ENCODE measurements at regions not wholly inside any gene's neighbourhood (a gene's known extent, or its start where the extent isn't known, plus 50 kb on each side); places are given as distances from the start of the nearest gene placed in this dataset.
"Not testable (repeated sequence)": the region's sequence is repeated elsewhere in the genome, so short reads cannot be mapped to it uniquely, and the experiment has no call there.

DNA sequence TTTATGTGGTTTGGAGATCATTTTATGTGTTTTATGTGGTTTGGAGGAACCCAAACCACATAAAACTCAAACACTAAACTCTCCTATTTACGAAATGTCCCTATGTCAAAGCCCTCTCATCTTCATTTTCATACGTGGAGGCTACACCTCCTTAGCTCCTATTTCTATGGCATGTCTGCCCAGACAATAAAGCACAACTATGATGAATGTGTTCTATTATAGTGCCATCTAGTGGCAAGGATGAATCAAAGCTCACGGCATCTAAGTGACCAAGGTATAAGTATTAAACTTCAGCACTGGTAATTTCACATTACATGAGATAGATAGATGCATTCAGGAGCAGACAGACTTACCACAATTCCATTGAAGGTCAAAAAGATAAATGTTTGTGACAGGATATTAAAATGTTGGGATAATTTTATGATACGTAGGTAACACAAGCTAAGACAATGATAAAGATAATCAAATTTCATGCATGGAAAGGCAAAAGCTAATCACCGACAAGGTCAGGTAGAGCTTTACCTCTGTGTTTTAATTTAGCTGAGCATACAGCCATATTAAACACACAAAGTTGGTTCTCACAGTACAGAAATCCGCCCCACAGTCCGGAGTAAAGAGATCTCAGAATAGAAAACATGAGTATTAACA, 130.6 kb upstream of the FHIT start:
- no peak for DNase-seq

DNA sequence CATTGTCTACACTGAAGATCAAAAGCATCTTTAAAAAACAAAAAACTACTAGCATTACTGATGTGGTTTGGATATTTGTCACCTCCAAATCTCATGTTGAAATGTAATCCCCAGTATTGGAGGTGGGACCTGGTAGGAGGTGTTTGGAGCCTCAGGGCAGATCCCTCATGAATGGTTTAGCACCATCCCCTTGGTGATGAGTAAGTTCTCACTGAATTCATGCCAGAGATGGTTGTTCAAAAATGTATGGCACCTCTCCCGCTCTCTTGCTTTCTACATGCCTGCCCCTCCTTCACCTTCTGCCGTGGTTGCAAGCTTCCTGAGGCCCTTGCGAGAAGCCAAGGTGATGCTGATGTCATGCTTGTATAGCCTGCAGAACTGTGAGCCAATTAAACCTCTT, 136.6 kb upstream of the FHIT start:
- DNase-seq = no peak

DNA sequence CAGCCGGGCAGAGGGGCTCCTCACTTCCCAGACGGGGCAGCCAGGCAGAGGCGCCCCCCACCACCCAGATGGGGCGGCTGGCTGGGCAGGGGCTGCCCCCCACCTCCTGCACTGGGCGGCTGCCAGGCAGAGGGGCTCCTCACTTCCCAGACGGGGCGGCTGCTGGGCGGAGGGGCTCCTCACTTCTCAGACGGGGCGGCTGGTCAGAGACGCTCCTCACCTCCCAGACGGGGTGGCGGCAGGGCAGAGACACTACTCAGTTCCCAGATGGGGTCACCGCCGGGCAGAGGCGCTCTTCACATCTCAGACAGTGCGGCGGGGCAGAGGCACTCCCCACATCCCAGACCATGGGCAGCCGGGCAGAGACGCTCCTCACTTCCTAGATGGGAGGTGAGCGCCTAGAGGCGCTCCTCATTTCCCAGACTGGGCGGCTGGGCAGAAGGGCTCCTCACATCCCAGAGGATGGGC, 142.3 kb upstream of the FHIT start:
- DNase-seq = not testable (repeated sequence)

DNA sequence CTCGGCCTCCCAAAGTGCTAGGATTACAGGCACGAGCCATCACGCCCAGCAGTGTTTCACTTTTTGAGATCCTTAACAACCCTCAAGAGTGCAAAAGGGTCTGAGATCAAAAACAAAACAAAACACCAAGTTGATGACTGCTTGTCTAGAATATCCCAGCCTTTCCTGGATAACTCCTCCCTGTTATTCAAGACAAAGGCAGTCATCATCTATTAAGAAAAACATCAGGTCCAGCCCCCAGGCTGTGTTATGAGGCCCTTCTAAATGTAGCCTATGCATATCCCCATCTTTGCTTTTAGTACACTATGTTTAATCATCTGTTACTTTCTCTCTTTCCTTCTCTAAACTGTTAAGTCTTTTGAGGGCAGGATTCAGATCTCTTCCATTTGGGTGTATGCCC, 150.1 kb upstream of the FHIT start:
- no peak for DNase-seq

DNA sequence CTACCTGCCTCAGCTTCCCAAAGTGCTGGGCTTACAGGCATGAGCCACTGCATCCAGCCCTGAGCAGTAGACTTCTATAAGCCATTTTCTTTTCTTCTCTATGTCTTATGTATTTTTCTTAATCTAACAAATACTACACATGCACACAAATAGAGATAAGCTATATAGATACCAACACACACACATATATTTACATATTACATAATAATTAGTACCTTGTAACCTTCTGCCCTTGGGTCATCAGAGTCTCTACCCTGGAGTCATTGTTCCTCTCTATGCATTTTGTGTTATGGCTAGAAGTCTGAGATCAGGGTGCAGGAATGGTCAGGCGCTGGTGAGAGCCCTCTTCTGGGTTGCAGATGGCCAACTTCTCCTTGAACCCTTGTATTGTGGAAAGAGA, 154.0 kb upstream of the PTPRG start:
- no peak for DNase-seq

DNA sequence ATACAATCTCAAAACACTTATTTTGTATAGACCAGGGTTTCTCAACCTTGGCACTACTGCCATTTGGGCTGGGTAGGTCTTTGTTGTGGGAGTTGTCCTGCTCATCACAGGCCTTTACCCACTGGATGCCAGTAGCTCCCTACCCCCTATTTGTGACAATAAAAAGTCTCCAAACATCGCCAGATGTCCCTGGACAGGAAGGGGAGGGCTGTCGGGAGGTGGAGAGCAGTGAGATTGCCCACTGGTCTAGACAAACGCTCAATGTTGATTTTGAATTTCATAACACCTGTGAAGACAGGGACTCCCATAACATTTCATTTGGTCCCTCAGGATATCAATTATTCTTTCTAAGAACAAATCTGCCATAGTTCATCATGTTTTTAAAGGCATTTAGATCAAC, 151.7 kb upstream of the PTPRG start:
- no peak for DNase-seq

DNA sequence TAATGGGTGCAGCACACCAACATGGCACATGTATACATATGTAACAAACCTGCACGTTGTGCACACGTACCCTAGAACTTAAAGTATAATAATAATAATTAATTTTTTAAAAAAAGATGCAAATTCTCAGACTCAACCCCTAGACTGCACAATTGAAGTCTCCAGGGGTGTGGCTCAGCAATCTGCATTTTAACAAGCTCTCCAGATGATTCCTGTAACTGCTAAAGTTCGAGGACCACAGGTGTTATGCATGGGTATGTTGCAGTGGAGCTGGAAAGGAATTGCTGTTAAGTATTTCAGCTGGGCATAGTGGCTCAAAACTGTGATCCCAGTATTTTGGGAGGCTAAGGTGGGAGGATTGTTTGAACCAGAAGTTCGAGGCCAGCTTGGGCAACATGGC, 151.0 kb upstream of the PTPRG start:
- DNase-seq = not testable (repeated sequence)

DNA sequence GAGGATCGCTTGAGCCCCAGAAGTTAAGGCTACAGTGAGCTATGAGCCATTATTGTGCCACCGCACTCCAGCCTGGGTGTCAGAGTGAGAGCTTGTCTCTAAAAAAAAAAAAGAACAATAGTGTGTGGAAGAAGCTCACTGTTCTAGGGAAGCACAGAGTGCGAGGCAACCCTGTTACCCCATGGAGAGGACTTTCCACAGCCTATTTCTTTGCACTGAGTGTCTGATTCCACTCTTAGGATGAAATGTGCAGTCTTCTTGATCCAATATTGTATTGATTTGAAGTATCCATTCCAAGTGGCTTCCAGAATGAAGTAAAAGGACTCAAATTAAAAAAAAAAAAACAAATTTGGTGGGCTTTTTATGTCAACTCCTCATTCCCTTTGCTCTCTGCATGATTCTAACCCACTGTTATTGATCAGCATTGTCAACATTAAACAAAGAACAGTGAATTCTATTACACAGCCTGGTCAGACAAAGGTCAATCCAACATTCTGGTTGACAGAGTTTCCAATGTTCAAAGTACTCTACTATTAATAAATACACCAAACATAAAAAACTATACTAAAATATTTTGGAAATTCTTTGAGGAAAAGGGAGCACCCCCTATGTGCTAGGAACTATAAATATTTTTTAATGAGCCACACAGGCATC, 150.2 kb upstream of the PTPRG start:
- no peak for DNase-seq

DNA sequence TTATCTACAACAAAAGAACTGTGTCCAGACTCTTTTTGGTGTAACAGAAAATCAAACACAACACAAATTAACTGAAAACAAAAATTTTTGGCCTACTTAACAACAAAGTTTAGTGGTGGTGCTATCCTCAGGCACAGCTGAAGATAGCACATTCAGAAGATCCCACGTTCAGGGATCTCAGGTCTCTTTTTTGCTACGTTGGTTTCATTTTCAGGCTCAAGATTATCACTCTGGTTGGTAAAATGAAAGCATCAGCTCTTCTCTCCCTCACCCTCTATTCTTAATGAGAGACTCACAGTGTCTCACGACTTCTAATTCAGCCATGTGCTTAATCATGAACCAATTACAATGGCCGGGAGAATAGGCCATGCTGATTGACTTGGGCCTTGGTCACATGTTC, 146.9 kb upstream of the PTPRG start:
- DNase-seq = no peak

DNA sequence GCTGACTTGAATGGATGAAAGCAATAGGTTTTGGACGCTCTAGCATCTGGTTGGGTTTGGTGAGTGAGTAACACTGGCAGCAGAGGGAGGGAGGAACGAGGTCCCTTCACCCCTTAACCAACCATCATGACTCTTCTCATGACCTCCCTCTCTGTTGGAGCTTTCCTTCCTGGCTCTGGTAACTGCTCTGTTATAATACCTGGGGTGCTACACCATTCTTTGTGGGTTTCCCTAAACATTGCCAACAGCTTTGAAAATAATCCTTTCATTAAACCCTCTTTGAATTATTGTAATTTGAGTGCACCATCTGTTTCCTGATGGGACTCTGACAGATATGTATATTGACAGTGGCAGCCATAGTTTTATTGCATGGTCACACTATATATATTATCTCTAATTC, 146.2 kb upstream of the PTPRG start:
- no peak for DNase-seq

DNA sequence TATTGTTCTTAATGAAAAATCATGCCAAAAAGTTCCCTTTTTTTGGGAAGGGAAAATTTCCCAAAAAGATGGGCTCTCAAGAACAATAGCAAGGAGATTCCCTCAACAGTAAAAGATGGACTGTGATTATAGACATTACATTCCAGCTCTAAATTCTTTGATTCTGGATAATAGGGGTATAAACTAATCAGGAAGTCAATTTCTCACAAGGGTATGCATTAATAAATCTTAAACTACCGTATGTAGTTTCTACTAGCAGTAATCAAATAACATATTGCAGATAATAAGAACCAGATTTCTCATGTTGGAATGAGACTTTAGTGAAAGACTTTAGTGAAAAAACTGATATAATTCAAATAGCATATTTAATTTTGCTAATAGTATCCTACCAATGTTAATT, 144.8 kb upstream of the PTPRG start:
- DNase-seq = no peak

DNA sequence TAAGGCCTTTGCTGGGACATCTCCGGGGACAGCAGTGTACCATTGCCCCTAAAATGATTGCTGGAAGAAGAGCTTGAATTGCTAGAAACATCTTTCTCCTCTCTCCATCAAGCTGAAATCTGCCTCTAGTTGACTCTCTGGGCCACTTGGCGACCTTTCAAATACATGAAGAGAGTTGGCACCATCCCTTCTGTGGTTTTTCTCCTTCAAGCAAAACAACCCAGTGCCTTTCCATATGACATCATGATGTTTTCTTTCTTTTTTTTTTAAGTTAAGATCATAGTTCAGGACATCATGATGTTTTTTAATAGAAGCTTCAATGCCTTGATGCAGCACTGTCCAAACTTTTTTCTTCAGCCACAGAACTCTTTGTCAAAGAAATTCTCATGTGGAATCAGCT, 144.0 kb upstream of the PTPRG start:
- no peak for DNase-seq

DNA sequence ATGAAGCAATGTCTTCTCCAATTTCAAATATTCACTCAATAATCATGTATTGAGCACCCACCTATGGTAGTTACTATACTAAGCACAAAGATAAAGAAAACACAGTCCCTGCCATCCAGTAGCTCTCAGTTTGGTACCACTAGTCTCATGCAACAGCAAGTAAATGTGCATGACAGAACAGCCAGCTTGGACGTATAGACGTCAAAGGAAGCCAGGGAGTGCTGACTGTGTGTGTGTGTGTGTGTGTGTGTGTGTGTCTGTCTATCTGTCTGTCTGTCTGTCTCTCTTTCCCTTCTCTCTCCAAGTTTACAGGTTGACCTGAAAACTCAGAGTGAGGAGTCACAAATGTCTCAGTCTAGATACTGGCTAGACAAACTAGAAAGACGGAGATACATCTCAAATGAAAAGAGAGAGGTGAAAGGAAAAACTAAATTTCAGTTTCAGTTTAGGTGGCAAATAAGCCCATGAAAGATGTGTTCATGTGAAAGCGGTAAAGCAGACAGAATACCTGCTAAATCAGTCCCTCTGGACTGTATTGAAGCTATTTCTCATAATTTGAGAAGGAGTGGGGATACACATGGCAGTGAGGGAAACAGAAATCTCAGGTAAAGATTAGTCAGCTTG, 141.1 kb upstream of the PTPRG start:
- no peak for DNase-seq

DNA sequence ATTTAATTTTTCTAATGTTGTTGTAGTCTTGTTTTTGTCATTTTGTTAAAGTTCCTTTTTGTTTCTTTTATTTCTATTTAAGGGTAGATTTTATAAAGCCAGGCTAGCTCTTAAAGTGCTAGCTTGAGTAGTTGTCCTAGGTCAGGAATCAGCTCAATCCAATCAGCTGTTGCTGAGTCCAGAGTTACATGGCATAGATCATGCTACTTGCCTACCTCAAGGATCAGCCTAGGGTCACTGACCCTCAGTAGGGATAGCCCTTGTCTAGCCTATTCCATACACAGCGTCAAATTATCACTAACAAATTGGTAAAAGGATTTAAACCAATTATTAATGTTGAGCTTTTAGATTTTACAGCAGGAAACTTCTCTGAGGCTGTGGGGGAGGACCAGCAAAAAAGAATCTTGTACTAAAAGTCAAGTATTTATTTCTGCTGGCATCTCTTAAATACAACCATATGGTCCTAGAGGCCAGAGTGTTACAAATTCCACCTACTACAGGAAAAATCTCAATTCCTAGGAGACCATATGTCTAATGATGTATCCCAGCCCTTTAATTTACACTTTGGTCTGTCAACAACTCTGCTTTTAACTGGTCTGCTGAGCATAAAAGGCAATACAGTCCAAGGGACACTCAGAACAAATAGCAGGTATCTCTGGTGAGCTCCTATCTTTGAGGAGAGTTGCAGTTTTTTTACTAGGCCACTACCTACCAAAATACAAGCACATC, 138.3 kb upstream of the PTPRG start:
- DNase-seq = no peak

DNA sequence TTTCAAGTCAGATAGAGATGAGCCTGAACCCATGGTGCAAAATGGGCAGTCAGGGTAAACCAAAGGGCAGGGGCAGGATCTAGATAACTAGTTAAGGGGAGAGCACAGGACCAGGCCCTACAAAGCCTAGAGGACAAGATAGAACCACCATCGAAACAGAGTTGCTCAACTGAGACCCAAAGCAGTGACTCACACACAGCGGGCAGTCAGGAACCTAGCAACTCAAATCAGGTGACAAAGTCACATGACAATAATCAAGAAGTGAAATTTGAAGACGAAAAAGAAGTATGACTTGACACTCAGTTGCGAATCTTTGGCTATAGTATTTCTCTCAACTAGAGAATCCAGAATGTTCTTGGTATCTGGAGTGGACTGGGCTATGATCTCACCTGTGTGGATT, 136.0 kb upstream of the PTPRG start:
- DNase-seq = no peak

DNA sequence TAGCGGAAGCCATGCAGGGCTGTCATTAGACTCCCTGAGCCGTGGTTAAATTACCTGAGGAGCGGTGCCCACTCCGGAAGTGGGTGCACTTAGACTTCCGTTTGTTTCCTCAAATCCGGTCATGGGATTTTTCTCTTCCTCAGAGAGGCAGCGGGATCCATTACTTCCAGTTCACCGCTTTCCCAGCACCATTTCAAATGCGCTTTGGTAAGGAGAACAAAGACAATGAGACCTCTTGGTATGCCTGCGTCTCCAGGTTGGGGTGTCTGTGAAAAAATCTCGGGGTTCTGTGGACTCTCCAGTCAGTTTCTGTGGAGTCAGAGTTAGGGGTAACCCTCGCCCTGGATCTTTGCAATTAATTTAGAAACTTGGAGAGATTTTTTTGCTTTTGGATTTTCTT, 132.3 kb upstream of the PTPRG start:
- no peak for DNase-seq

DNA sequence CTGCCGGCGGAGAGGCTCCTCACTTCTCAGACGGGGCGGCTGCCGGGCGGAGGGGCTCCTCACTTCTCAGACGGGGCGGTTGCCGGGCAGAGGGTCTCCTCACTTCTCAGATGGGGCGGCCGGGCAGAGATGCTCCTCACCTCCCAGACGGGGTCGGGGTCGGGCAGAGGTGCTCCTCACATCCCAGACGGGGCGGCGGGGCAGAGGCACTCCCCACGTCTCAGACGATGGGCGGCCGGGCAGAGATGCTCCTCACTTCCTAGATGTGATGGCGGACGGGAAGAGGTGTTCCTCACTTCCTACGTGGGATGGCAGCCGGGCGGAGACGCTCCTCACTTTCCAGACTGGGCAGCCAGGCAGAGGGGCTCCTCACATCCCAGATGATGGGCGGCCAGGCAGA, 126.5 kb upstream of the PTPRG start:
- not testable (repeated sequence) for DNase-seq

DNA sequence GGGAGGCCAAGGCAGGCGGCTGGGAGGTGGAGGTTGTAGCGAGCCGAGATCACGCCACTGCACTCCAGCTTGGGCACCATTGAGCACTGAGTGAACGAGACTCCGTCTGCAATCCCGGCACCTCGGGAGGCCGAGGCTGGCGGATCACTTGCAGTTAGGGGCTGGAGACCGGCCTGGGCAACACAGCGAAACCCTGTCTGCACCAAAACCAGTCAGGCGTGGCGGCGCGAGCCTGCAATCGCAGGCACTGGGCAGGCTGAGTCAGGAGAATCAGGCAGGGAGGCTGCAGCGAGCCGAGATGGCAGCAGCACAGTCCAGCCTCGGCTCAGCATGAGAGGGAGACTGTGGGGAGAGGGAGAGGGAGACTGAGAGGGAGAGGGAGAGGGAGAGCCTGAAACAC, 126.0 kb upstream of the PTPRG start:
- DNase-seq = not testable (repeated sequence)

DNA sequence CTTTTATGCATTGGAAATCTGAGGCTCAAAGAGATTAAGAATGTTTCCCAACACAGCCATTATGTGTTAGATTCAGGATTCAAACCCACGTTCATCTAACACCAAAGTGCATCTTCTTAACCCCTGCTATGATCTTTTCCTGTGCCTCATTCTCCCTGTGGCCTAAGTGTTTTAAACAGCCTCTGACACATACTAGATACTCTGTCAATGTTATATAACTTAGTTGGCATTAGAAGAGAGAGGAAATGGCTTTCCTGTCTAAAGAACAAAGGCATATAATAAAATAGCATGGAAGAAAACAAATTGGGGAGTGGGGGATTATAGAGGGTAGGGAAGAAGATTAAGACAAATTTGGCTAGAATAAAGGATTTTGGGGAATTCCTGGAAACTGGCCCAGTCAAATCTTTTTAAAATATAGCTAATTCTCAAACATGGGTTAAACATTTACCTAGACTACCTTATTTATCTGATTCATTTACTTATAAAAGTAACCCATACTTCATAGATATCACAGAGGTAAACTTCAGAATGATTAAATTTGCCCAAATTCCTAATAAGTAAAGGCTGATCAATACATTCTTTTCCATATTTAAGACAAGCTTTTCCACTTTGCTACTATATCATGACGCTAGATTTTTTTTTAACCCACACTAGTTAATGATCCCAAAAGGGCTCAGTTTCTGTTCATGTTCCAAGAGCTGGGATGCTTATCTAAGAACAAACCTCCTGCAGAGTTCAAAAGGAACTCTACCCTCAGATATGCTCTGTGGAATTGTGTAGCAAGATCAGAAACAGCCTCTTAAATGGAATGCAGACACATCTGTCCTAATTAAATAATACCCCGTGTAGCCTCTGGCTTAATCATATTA, 122.9 kb upstream of the PTPRG start:
- no peak for DNase-seq

DNA sequence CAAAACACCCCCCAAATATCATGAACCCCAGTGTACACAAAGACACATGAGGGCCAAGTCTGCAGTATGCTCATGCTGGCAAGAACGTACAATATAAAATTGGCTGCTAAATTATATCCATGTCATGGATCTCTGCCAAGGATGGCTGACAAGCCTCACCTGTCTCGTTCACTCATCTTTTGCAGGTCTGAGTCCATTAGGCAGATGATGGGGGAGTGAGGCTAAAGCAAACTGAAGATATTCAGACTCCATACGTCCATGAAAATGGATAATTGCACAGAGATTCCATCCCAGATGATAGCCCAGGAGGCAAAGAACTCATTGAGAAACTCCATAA, 122.3 kb upstream of the PTPRG start:
- no peak for DNase-seq

DNA sequence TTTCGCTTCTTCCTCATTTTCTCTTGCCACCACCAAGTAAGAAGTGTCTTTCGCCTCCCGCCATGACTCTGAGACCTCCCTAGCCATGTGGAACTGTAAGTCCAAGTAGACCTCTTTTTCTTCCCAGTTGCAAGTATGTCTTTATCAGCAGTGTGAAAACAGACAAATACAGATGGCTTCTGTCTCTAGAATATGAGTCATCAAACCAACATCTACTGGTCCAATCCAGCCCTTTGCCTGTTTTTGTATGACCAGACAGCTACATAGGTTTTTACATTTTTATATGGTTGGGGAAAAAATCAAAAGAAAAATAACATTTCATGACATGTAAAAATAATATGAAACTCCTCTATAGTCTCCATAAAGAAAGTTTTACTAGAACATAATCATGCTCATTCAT, 118.7 kb upstream of the PTPRG start:
- no peak for DNase-seq

DNA sequence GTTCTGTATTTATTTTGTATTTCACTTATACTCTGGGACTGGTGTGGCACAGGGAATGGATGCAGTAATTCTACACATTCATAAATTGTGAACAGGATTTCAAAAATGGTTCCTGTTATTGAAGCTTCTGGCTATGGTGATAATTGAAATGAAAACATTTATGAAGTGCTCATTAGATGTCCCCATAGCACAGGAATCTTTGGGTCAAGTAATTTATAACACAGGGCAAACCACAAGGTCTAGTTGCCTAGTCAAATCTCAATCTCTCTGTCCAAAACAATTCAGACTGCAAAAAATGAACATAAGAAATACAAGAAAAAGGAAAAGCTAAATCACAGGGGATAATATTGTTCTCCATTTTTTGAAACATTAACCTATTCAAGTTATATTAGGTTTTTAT, 117.5 kb upstream of the PTPRG start:
- no peak for DNase-seq

DNA sequence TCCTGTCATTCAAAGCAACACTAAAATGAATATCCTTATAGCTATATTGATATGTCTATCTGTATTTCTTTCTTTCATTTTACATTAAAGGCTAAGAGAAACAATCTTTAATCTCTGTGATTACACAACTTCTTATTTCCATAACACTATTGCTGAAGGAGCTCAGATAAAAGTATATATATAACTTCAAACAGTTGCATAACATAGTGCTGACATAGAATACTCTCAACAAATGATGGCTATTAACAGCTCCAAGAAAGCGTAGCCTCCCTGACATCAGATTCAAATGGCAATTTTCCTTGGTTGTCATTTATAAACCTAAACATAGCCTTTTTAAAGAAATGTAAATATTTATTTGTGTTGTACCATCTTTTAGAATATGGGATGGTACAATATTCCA, 116.6 kb upstream of the PTPRG start:
- DNase-seq = no peak
